HCT116 (cell line): ENCODE measurements at regions not wholly inside any gene's neighbourhood (a gene's known extent, or its start where the extent isn't known, plus 50 kb on each side); places are given as distances from the start of the nearest gene placed in this dataset.
"Not testable (repeated sequence)": the region's sequence is repeated elsewhere in the genome, so short reads cannot be mapped to it uniquely, and the experiment has no call there.

ENCODE experiments used
- EZH2phosphoT487 ChIP-seq: fragments of 200-600 bp; IDR thresholded peaks from 2 replicates; pipeline ENCODE4 v1.6.1; 2018; ENCODE audit warnings: antibody characterized with exemption, borderline replicate concordance
- POLR2A ChIP-seq: IDR thresholded peaks from 2 replicates; pipeline ENCODE4 v1.7.0; 2011; ENCODE audit warnings: borderline replicate concordance; ENCODE audit not compliant: insufficient read depth, insufficient read length; ENCODE audit errors: extremely low read depth
- POLR2AphosphoS5 ChIP-seq: IDR thresholded peaks from 2 replicates; pipeline ENCODE4 v1.6.1; 2011; ENCODE audit warnings: mild to moderate bottlenecking, low read depth, low read length, moderate library complexity
- SP1 ChIP-seq: IDR thresholded peaks from 2 replicates; pipeline ENCODE4 v1.6.1; 2012; ENCODE audit warnings: low read depth
- TCF7L2 ChIP-seq: IDR thresholded peaks from 2 replicates; pipeline ENCODE4 v1.7.0; 2011; ENCODE audit warnings: borderline replicate concordance, inconsistent platforms; ENCODE audit not compliant: insufficient read depth, insufficient read length; ENCODE audit errors: extremely low read depth
- ZNF274 ChIP-seq: fragments of 200-500 bp; sonication (Bioruptor generic); IDR thresholded peaks from 2 replicates; pipeline ENCODE4 v1.6.1; 2014; ENCODE audit warnings: mild to moderate bottlenecking, low read depth, low read length, inconsistent platforms
- TF ChIP-seq, protein P1 (sequence below), 3 experiments: fragments of 200-600 bp in 1 of 3; sonication (generic) in 1 of 3; IDR thresholded peaks in 2 of 3; conservative IDR thresholded peaks in 1 of 3; 2 replicates each; pipeline ENCODE4 v1.5.1; 2012 to 2017; ENCODE audit warnings: low read depth in 2 of 3, low read length in 2 of 3, antibody characterized with exemption in 1 of 3, borderline replicate concordance in 1 of 3, control low read depth in 1 of 3, mild to moderate bottlenecking in 1 of 3, mixed read lengths in 1 of 3, mixed run types in 1 of 3, moderate library complexity in 1 of 3; ENCODE audit not compliant: insufficient read depth in 1 of 3
- TF ChIP-seq, protein P2 (sequence below): IDR thresholded peaks from 2 replicates; pipeline ENCODE4 v1.6.1; 2012; ENCODE audit warnings: low read depth

GRCh38 chrX:87178009-87178408 lies 339.6 kb upstream of the KLHL4 start:
- TF ChIP-seq, protein P1, sequence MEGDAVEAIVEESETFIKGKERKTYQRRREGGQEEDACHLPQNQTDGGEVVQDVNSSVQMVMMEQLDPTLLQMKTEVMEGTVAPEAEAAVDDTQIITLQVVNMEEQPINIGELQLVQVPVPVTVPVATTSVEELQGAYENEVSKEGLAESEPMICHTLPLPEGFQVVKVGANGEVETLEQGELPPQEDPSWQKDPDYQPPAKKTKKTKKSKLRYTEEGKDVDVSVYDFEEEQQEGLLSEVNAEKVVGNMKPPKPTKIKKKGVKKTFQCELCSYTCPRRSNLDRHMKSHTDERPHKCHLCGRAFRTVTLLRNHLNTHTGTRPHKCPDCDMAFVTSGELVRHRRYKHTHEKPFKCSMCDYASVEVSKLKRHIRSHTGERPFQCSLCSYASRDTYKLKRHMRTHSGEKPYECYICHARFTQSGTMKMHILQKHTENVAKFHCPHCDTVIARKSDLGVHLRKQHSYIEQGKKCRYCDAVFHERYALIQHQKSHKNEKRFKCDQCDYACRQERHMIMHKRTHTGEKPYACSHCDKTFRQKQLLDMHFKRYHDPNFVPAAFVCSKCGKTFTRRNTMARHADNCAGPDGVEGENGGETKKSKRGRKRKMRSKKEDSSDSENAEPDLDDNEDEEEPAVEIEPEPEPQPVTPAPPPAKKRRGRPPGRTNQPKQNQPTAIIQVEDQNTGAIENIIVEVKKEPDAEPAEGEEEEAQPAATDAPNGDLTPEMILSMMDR (IDR thresholded peaks at IDR 0.05 in 2 of 3, conservative IDR thresholded peaks at IDR 0.05 in 1 of 3; ENCODE audit: borderline replicate concordance in 1 of 3, insufficient read depth in 1 of 3, low read depth in 2 of 3, low read length in 2 of 3): not testable (repeated sequence)
- TF ChIP-seq, protein P2, sequence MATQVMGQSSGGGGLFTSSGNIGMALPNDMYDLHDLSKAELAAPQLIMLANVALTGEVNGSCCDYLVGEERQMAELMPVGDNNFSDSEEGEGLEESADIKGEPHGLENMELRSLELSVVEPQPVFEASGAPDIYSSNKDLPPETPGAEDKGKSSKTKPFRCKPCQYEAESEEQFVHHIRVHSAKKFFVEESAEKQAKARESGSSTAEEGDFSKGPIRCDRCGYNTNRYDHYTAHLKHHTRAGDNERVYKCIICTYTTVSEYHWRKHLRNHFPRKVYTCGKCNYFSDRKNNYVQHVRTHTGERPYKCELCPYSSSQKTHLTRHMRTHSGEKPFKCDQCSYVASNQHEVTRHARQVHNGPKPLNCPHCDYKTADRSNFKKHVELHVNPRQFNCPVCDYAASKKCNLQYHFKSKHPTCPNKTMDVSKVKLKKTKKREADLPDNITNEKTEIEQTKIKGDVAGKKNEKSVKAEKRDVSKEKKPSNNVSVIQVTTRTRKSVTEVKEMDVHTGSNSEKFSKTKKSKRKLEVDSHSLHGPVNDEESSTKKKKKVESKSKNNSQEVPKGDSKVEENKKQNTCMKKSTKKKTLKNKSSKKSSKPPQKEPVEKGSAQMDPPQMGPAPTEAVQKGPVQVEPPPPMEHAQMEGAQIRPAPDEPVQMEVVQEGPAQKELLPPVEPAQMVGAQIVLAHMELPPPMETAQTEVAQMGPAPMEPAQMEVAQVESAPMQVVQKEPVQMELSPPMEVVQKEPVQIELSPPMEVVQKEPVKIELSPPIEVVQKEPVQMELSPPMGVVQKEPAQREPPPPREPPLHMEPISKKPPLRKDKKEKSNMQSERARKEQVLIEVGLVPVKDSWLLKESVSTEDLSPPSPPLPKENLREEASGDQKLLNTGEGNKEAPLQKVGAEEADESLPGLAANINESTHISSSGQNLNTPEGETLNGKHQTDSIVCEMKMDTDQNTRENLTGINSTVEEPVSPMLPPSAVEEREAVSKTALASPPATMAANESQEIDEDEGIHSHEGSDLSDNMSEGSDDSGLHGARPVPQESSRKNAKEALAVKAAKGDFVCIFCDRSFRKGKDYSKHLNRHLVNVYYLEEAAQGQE: not testable (repeated sequence)
- TF ChIP-seq ZNF274, TCF7L2, POLR2AphosphoS5, POLR2A, EZH2phosphoT487, SP1: not testable (repeated sequence)
